Cerebellar cortex (tissue), 1 donor: ENCODE measurements at regions not wholly inside any gene's neighbourhood (a gene's known extent, or its start where the extent isn't known, plus 50 kb on each side); places are given as distances from the start of the nearest gene placed in this dataset.

Experiments used
- DNase-seq: peaks from one replicate; pipeline ENCODE4 v3.0.0-alpha.2; 2015; ENCODE audit warnings: low spot score

DNA sequence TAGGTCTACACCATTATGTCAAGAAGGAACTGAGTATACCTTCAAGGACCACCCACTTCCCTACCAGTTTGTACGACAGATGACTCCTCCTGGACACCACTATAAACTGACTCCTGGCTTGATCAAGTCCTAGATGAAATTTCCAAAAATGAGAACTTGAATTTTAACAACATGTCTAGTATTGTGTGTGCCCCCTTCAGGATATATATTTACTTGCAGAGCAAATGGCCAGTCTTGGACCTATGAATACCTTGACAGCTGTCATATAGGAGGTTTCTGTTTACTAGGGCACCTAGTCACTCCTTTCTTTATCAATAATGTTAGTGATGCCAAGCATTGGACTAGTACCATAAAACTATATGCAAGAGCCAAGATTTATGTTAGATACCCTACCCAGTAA lies 94.1 kb upstream of the TMEM26 start:
- no peak for DNase-seq

DNA sequence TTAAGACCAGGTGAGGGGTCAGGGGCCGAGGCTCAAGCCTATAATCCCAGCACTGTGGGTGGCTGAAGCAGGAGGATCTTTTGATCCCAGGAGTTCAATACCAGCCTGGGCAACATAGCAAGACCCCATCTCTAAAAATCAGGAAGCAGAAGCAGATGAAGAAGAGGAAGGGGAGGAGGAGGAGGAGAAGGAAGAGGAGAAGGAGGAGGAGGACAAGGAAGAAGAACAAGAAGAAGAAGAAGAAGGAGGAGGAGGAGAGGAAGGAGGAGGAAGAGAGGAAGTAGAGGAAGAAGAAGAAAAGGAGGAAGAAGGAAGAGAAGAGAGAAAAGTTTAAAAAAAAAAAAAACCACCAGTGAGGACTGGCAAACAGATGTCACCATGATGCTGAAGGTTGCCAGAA lies 92.0 kb upstream of the TMEM26 start:
- DNase-seq, result no peak

DNA sequence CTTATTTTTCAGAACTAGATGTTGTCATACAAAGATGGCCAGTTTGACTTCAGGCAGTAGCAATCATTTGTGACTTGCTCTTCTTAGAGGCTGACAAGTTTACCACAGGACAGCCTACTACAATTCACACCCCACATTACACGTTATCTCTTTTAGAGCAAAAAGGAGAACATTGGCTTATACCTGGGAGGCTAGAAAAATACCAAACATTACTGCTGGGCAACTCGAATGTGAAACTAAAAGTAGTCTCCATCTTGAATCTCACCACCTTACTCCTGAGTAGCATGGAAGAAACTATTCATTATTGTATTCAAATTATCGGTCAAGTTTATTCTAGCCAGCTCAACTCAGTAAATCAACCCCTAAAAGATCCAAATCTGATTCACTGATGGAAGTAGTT lies 90.7 kb upstream of the TMEM26 start:
- no peak for DNase-seq

DNA sequence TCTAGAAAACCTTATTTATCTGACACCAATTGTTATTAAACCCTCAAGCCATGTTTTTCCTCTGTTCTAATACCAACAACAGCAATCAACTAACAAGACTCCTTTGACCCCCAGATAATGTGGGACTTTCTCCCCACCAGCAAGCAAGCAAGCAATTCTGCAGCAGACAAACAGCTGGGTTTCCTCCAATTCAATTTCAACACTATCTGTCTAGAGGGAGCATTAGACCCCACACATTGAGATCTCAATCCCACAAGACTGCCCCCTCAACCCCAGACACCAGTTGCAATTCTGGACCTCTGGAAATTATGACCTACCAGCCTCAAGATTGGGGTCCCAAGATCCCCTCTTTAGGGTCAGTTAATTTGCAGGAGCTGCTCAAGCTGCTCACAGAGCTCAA lies 89.4 kb upstream of the TMEM26 start:
- no peak for DNase-seq

DNA sequence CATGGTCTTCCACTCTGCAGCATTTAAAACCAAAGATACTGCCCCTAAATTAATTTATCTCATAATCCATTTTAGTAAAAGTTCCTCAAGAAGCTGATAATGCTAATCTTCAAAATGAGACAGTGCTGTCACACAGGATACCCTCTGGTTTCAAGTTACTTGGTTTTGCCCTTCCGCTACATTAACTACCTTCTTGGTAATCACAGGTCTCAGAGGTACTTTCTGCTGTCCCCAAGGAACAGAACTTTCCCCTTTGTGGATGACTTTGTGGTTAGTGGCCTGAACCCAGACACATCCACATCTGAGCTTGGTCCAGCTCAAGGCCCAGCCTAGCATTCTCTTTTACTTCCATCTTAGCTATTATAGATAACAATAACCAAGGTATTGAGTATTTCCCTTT lies 88.8 kb upstream of the TMEM26 start:
- no peak for DNase-seq

DNA sequence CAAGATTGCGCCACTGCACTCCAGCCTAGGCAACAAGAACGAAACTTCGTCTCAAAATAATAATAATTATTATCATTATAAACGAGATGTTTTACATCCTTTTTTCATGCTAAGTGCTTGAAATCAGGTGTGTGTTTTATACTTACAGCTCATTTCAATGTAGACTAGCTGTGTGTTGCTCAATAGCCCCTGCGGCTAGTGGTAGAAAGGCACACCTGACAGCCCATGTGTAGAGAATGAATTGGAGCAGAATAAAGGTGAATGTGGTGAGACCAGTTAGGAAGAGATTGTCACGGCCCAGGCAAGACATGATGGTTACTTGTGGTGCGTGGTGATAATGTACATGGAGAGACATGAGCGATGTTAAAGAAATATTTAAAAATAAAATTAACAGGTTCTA lies 86.7 kb upstream of the TMEM26 start:
- no peak for DNase-seq

DNA sequence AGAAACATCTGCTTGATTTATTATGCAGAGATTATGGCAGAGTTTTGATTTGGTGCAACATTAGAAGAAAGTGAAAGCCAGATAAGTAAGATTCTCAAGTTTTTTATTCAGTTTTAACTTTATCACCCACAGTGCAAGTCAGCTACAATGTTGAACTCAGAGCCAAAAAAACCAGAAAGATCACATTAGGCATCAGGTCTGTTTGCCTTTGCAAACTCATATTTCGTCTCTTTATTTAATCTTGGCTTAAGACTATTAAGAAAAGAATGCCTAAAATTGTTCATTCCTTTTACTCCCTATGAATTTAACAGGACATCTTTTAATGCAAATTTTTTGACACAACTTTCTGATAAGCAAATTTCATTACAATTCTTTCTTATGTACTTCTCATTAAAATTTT lies 76.0 kb upstream of the TMEM26 start:
- no peak for DNase-seq

DNA sequence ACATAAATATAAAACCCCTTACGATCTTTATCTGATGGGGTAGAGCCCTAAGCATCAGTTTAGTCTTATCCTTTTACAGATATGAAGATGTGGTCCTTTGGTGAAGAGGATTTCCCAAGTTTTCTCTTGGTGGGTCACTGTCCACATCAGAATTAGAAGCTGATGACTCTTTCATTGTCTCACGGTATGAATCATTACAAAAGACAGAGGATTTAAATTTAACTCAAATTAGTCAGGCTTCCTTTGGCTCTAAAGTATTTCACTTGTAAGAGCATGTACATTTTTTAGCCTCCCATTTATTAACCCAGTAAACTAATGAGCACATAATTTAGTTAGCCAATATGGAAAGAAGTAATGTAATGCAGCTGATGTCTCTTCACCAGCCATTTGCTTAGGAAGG lies 49.9 kb upstream of the TMEM26 start:
- DNase-seq, result no peak
